AG10803 (cell line): ENCODE measurements at regions not wholly inside any gene's neighbourhood (a gene's known extent, or its start where the extent isn't known, plus 50 kb on each side); places are given as distances from the start of the nearest gene placed in this dataset.
"Not testable (repeated sequence)": the region's sequence is repeated elsewhere in the genome, so short reads cannot be mapped to it uniquely, and the experiment has no call there.

ENCODE experiments used
- DNase-seq: peaks from one replicate; pipeline ENCODE4 v3.0.0; 2010; ENCODE audit warnings: low read depth
- H3K4me3 ChIP-seq: 2 replicates; pipeline ENCODE4 v1.5.1; 2011; ENCODE audit warnings: mild to moderate bottlenecking, low read length, control low read depth
- CTCF ChIP-seq: conservative IDR thresholded peaks from 2 replicates; pipeline ENCODE4 v1.5.1; 2011; ENCODE audit warnings: mild to moderate bottlenecking, low read length, control low read depth, inconsistent platforms

- DNase-seq = no peak
- TF ChIP-seq CTCF = no peak
- no peak overlapping the region for H3K4me3 ChIP-seq
Measured at GRCh38 chr13:78881054-78881453, 222.1 kb upstream of the OBI1 start.

GRCh38 chr13:78876915-78877549 lies 218.1 kb upstream of the OBI1 start:
- DNase-seq = no peak
- no peak for TF ChIP-seq CTCF
- H3K4me3 ChIP-seq = no peak overlapping the region

GRCh38 chr13:78875792-78876580 lies 217.0 kb upstream of the OBI1 start:
- no peak for DNase-seq
- no peak overlapping the region for H3K4me3 ChIP-seq
- TF ChIP-seq CTCF = no peak

GRCh38 chr13:78868991-78869390 lies 210.0 kb upstream of the OBI1 start:
- no peak overlapping the region for H3K4me3 ChIP-seq
- TF ChIP-seq CTCF = no peak
- no peak for DNase-seq

GRCh38 chr13:78867655-78868054 lies 208.7 kb upstream of the OBI1 start:
- no peak for TF ChIP-seq CTCF
- H3K4me3 ChIP-seq = no peak overlapping the region
- no peak for DNase-seq

- not testable (repeated sequence) for DNase-seq, H3K4me3 ChIP-seq
Measured at GRCh38 chr13:78866076-78866475, 207.1 kb upstream of the OBI1 start.

GRCh38 chr13:78862446-78862845 lies 203.5 kb upstream of the OBI1 start:
- no peak overlapping the region for H3K4me3 ChIP-seq
- TF ChIP-seq CTCF = no peak
- no peak for DNase-seq
